IMR-90 (cell line): ENCODE measurements at regions not wholly inside any gene's neighbourhood (a gene's known extent, or its start where the extent isn't known, plus 50 kb on each side); places are given as distances from the start of the nearest gene placed in this dataset.

ENCODE experiments used
- ATAC-seq: fragments of 200-7000 bp; cut with Tn5 transposase; 2 replicates; pipeline ENCODE4 v1.9.1; 2020; ENCODE audit warnings: low read depth, mild to moderate bottlenecking, moderate library complexity
- BruUV-seq: library from RNA; stranded (reverse); fragments of 400-500 nt; replicated peaks from 2 replicates; lab custom pipeline; 2021; lab: Mats Ljungman, UMichigan
- CTCF ChIA-PET: fragments of 300-600 bp; formaldehyde crosslinking; extraction: SDS; loops from one replicate; lab custom pipeline; 2021; ENCODE audit warnings: antibody characterized with exemption; lab: Yijun Ruan, JAX
- POLR2A ChIA-PET: fragments of 300-600 bp; sonication (Branson Sonifier 250); formaldehyde crosslinking; loops from one replicate; lab custom pipeline; 2022; ENCODE audit warnings: antibody characterized with exemption; ENCODE audit not compliant: unreplicated experiment; lab: Charles Lee
- DNase-seq: peaks from one replicate; pipeline ENCODE4 v3.0.0; 2013
- H2AFZ ChIP-seq: replicated peaks from 2 replicates; pipeline ENCODE3; 2013; ENCODE audit warnings: low read length, mild to moderate bottlenecking; ENCODE audit not compliant: poor library complexity
- H2AK5ac ChIP-seq: 2 replicates; pipeline ENCODE4 v1.6.1; 2013; ENCODE audit warnings: low read depth, low read length, inconsistent platforms
- H2AK9ac ChIP-seq: replicated peaks from 2 replicates; pipeline ENCODE3; 2013; ENCODE audit warnings: mild to moderate bottlenecking, low read depth, low read length, moderate library complexity; ENCODE audit not compliant: poor library complexity
- H2BK120ac ChIP-seq: 2 replicates; pipeline ENCODE4 v1.6.1; 2013; ENCODE audit warnings: low read depth, low read length, inconsistent platforms
- H2BK15ac ChIP-seq: 3 replicates; pipeline ENCODE4 v1.6.1; 2013; ENCODE audit warnings: low read depth, low read length, inconsistent platforms
- H2BK20ac ChIP-seq: 2 replicates; pipeline ENCODE4 v1.6.1; 2013; ENCODE audit warnings: low read depth, mild to moderate bottlenecking, inconsistent platforms, low read length, moderate library complexity
- H2BK5ac ChIP-seq: 2 replicates; pipeline ENCODE4 v1.6.1; 2013; ENCODE audit warnings: mild to moderate bottlenecking, low read depth, low read length, inconsistent platforms; ENCODE audit not compliant: poor library complexity, severe bottlenecking
- H3K14ac ChIP-seq: replicated peaks from 2 replicates; pipeline ENCODE4 v1.6.1; 2013; ENCODE audit warnings: low read depth, low read length, inconsistent platforms
- H3K18ac ChIP-seq: 2 replicates; pipeline ENCODE4 v1.6.1; 2013; ENCODE audit warnings: low read depth, low read length, control low read depth
- H3K23ac ChIP-seq: 2 replicates; pipeline ENCODE4 v1.6.1; 2013; ENCODE audit warnings: low read depth, low read length, inconsistent platforms
- H3K27ac ChIP-seq: 2 replicates; pipeline ENCODE4 v1.5.1; 2013; ENCODE audit warnings: mild to moderate bottlenecking, control low read depth, low read length; ENCODE audit not compliant: insufficient read depth
- H3K27me3 ChIP-seq: 2 replicates; pipeline ENCODE4 v1.6.1; 2013; ENCODE audit warnings: low read length; ENCODE audit not compliant: control insufficient read depth, insufficient read depth
- H3K36me3 ChIP-seq: 2 replicates; pipeline ENCODE4 v1.6.1; 2013; ENCODE audit warnings: low read length, mixed read lengths; ENCODE audit not compliant: control insufficient read depth, insufficient read depth
- H3K4ac ChIP-seq: 2 replicates; pipeline ENCODE4 v1.6.1; 2013; ENCODE audit warnings: low read depth, low read length, inconsistent platforms
- H3K4me1 ChIP-seq: 2 replicates; pipeline ENCODE4 v1.6.1; 2013; ENCODE audit warnings: low read length, mixed read lengths; ENCODE audit not compliant: control insufficient read depth, insufficient read depth
- H3K4me2 ChIP-seq: 2 replicates; pipeline ENCODE4 v1.6.1; 2013; ENCODE audit warnings: low read depth, mild to moderate bottlenecking, control low read depth, low read length, moderate library complexity
- H3K4me3 ChIP-seq: 2 replicates; pipeline ENCODE4 v1.5.1; 2013; ENCODE audit warnings: low read depth, mild to moderate bottlenecking, control low read depth, low read length, moderate library complexity; ENCODE audit not compliant: insufficient read depth
- H3K56ac ChIP-seq: 2 replicates; pipeline ENCODE4 v1.6.1; 2013; ENCODE audit warnings: low read length, inconsistent platforms; ENCODE audit not compliant: insufficient read depth; ENCODE audit errors: extremely low read depth
- H3K79me1 ChIP-seq, 2 experiments: 2 replicates each; pipeline ENCODE4 v1.6.1; 2013; ENCODE audit warnings: low read length in 2 of 2, inconsistent platforms in 1 of 2, low read depth in 1 of 2
- H3K9ac ChIP-seq: 2 replicates; pipeline ENCODE4 v1.6.1; 2013; ENCODE audit warnings: low read depth, low read length, control low read depth
- H3K9me1 ChIP-seq: 2 replicates; pipeline ENCODE4 v1.6.1; 2013; ENCODE audit warnings: low read length, inconsistent platforms; ENCODE audit not compliant: insufficient read depth
- H3K9me3 ChIP-seq: 2 replicates; pipeline ENCODE4 v1.6.1; 2013; ENCODE audit warnings: low read length; ENCODE audit not compliant: control insufficient read depth, insufficient read depth
- H4K20me1 ChIP-seq: 2 replicates; pipeline ENCODE4 v1.6.1; 2013; ENCODE audit warnings: low read length, inconsistent platforms; ENCODE audit not compliant: insufficient read depth
- H4K5ac ChIP-seq: 2 replicates; pipeline ENCODE4 v1.6.1; 2013; ENCODE audit warnings: mild to moderate bottlenecking, low read depth, low read length, control low read depth
- H4K8ac ChIP-seq, 2 experiments: 2 replicates each; pipeline ENCODE4 v1.6.1; 2013; ENCODE audit warnings: low read depth in 2 of 2, low read length in 2 of 2, control low read depth in 1 of 2, inconsistent platforms in 1 of 2
- H4K91ac ChIP-seq: 2 replicates; pipeline ENCODE4 v1.6.1; 2013; ENCODE audit warnings: low read depth, low read length, inconsistent platforms; ENCODE audit not compliant: insufficient read depth
- BHLHE40 ChIP-seq: fragments of 150-350 bp; IDR thresholded peaks from 2 replicates; pipeline ENCODE4 v1.6.1; 2016; ENCODE audit warnings: mild to moderate bottlenecking, low read depth, low read length
- CTCF ChIP-seq: conservative IDR thresholded peaks from 2 replicates; pipeline ENCODE4 v1.5.1; 2012; ENCODE audit warnings: mild to moderate bottlenecking, low read depth, low read length, improper control_type of control experiment
- FOS ChIP-seq: fragments of 150-350 bp; IDR thresholded peaks from 2 replicates; pipeline ENCODE4 v1.6.1; 2016; ENCODE audit warnings: low read depth, low read length
- MAZ ChIP-seq: IDR thresholded peaks from 2 replicates; pipeline ENCODE4 v1.6.1; 2012; ENCODE audit warnings: low read depth, mild to moderate bottlenecking, low read length, improper control_type of control experiment, moderate library complexity, borderline replicate concordance
- MXI1 ChIP-seq: IDR thresholded peaks from 2 replicates; pipeline ENCODE4 v1.6.1; 2012; ENCODE audit warnings: low read depth, mild to moderate bottlenecking, low read length, moderate library complexity, borderline replicate concordance
- NFE2L2 ChIP-seq: fragments of 150-350 bp; IDR thresholded peaks from 2 replicates; pipeline ENCODE4 v1.6.1; 2016; ENCODE audit warnings: low read depth, mild to moderate bottlenecking, low read length
- RAD21 ChIP-seq: IDR thresholded peaks from 2 replicates; pipeline ENCODE4 v1.6.1; 2012; ENCODE audit warnings: low read length, improper control_type of control experiment
- RCOR1 ChIP-seq: IDR thresholded peaks from 2 replicates; pipeline ENCODE4 v1.6.1; 2012; ENCODE audit warnings: mild to moderate bottlenecking, low read length, improper control_type of control experiment; ENCODE audit not compliant: insufficient replicate concordance
- RFX5 ChIP-seq: IDR thresholded peaks from 2 replicates; pipeline ENCODE4 v1.8.0; 2012; ENCODE audit warnings: low read depth, mild to moderate bottlenecking, low read length, moderate library complexity
- SMC3 ChIP-seq: fragments of 150-350 bp; IDR thresholded peaks from 2 replicates; pipeline ENCODE4 v1.6.1; 2016; ENCODE audit warnings: low read depth, mild to moderate bottlenecking, antibody characterized with exemption, low read length, moderate library complexity
- USF2 ChIP-seq: fragments of 150-350 bp; IDR thresholded peaks from 2 replicates; pipeline ENCODE4 v1.6.1; 2017; ENCODE audit warnings: mild to moderate bottlenecking, antibody characterized with exemption, low read length, low read depth
- WGBS, 2 experiments: methylation state at CpG; one replicate each; pipeline versions ENCODE4 v1.1.5 to v1.1.7; 2013; ENCODE audit warnings: missing lambda C conversion rate in 2 of 2; ENCODE audit not compliant: insufficient read length in 1 of 2; ENCODE audit errors: extremely low coverage in 2 of 2; 5-methylcytosine and 5-hydroxymethylcytosine counted together
- dilution Hi-C: fragments of 300-500 bp; cut with HindIII; formaldehyde crosslinking; loops from one replicate; pipeline ENCODE4 v1.14.3; 2018; ENCODE audit warnings: low sequenced_read_pairs; ENCODE audit not compliant: unreplicated experiment
- in situ Hi-C: fragments of 300-500 bp; cut with MboI; formaldehyde crosslinking; loops from 3 replicates; pipeline ENCODE4 v1.14.3; 2019; ENCODE audit warnings: low sequenced_read_pairs, inconsistent platforms, mixed read lengths
- intact Hi-C: fragments of 100-400 bp; cut with micrococcal nuclease; formaldehyde crosslinking; loops from 2 replicates; pipeline ENCODE4 v1.10.0; 2022

- Histone ChIP-seq H2AK5ac (no peak overlapping the region), H3K27me3 (no peaks in the 10 kb centered on the region), H3K4me2 (no peak overlapping the region), H4K91ac (no peak overlapping the region), H3K18ac (no peak overlapping the region), H3K79me1 (no peaks in the 10 kb centered on the region), H2AFZ (no peak overlapping the region), H4K20me1 (no peaks in the 10 kb centered on the region), H3K9ac (no peak overlapping the region), H3K4ac (no peak overlapping the region), H3K23ac (no peak overlapping the region), H2BK15ac (no peak overlapping the region), H3K27ac (no peak overlapping the region), H3K9me3 (peaks cover 24% of the 10 kb centered on the region), H3K9me1 (no peaks in the 10 kb centered on the region), H2BK5ac (no peak overlapping the region), H2BK20ac (no peak overlapping the region), H3K4me3 (no peak overlapping the region), H4K8ac (no peak overlapping the region), H4K5ac (no peak overlapping the region), H3K14ac (no peak overlapping the region), H2BK120ac (no peak overlapping the region), H3K4me1 (no peaks in the 10 kb centered on the region), H3K56ac (no peak overlapping the region), H3K36me3 (no peaks in the 10 kb centered on the region), H2AK9ac (no peak overlapping the region)
- intact Hi-C loops (no loop called here), dilution Hi-C loops (no loop called here), in situ Hi-C loops (no loop called here)
- ATAC-seq = no peak
- CTCF ChIA-PET = no interaction called here
- BruUV-seq = no TSS peak
- POLR2A ChIA-PET = no interaction called here
- no peak for TF ChIP-seq RAD21
- no peak for TF ChIP-seq CTCF
- TF ChIP-seq MAZ = no peak
- TF ChIP-seq BHLHE40 = no peak
- no peak for TF ChIP-seq USF2
- TF ChIP-seq SMC3 = no peak
- no peak for TF ChIP-seq MXI1
- TF ChIP-seq NFE2L2 = no peak
- TF ChIP-seq RCOR1 = no peak
- TF ChIP-seq FOS = no peak
- no peak for TF ChIP-seq RFX5
- no peak for DNase-seq
- WGBS, 2 experiments = no CpG with 5 or more reads among the region's 3 CpGs
Measured at GRCh38 chr10:57014758-57015157, 653.7 kb upstream of the ZWINT start.
